ENCODE measurements at regions not wholly inside any gene's neighbourhood (a gene's known extent, or its start where the extent isn't known, plus 50 kb on each side); places are given as distances from the start of the nearest gene placed in this dataset.
"Not testable (repeated sequence)": the region's sequence is repeated elsewhere in the genome, so short reads cannot be mapped to it uniquely, and the experiment has no call there.

- H3K27me3 ChIP-seq (ENCODE audit: control insufficient read depth, insufficient read depth, low read length); H3K36me3 ChIP-seq (ENCODE audit: control insufficient read depth, low read depth, low read length); H3K27ac ChIP-seq (ENCODE audit: low read length); H3K4me3 ChIP-seq (ENCODE audit: low read length); H3K9me3 ChIP-seq (ENCODE audit: control insufficient read depth, low read depth, low read length); H3K4me1 ChIP-seq (ENCODE audit: control insufficient read depth, low read depth, low read length); H3K9ac ChIP-seq (ENCODE audit: low read length): not testable (repeated sequence)
Measured at GRCh38 chr7:6939896-6940295, 113.8 kb upstream of the CCZ1B start.

- not testable (repeated sequence) for H3K4me3 ChIP-seq (ENCODE audit: low read length); H3K27me3 ChIP-seq (ENCODE audit: control insufficient read depth, insufficient read depth, low read length); H3K27ac ChIP-seq (ENCODE audit: low read length); H3K9me3 ChIP-seq (ENCODE audit: control insufficient read depth, low read depth, low read length); H3K36me3 ChIP-seq (ENCODE audit: control insufficient read depth, low read depth, low read length); H3K9ac ChIP-seq (ENCODE audit: low read length); H3K4me1 ChIP-seq (ENCODE audit: control insufficient read depth, low read depth, low read length)
Measured at GRCh38 chr7:6946873-6947272, 120.8 kb upstream of the CCZ1B start.

DNA sequence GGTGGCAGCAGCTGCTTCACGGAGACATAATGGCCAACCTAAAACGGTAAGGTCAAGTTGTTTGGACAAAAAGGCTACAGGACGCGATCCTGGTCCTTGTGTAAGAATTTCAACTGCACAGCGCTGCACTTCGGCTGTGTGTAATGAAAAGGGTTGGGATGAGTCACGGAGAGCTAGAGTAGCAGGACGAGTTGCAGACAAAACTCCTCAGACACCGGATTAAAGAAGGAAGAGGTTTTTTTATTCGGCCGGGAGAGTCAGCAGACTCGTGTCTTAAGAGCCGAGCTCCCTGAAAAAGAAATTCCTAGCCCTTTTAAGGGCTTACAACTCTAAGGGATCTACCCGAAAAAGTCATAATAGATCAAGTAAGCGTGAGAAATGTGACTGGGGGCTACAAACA, 124.2 kb upstream of the CCZ1B start:
- H3K36me3 ChIP-seq (ENCODE audit: control insufficient read depth, low read depth, low read length); H3K9me3 ChIP-seq (ENCODE audit: control insufficient read depth, low read depth, low read length); H3K4me3 ChIP-seq (ENCODE audit: low read length); H3K27me3 ChIP-seq (ENCODE audit: control insufficient read depth, insufficient read depth, low read length); H3K9ac ChIP-seq (ENCODE audit: low read length); H3K27ac ChIP-seq (ENCODE audit: low read length); H3K4me1 ChIP-seq (ENCODE audit: control insufficient read depth, low read depth, low read length): not testable (repeated sequence)

- H3K27me3 ChIP-seq (ENCODE audit: control insufficient read depth, insufficient read depth, low read length); H3K9ac ChIP-seq (ENCODE audit: low read length); H3K36me3 ChIP-seq (ENCODE audit: control insufficient read depth, low read depth, low read length); H3K4me3 ChIP-seq (ENCODE audit: low read length); H3K9me3 ChIP-seq (ENCODE audit: control insufficient read depth, low read depth, low read length); H3K4me1 ChIP-seq (ENCODE audit: control insufficient read depth, low read depth, low read length); H3K27ac ChIP-seq (ENCODE audit: low read length): not testable (repeated sequence)
Measured at GRCh38 chr7:6951553-6951952, 125.5 kb upstream of the CCZ1B start.

- H3K4me1 ChIP-seq (ENCODE audit: control insufficient read depth, low read depth, low read length); H3K9ac ChIP-seq (ENCODE audit: low read length); H3K4me3 ChIP-seq (ENCODE audit: low read length); H3K27me3 ChIP-seq (ENCODE audit: control insufficient read depth, insufficient read depth, low read length); H3K36me3 ChIP-seq (ENCODE audit: control insufficient read depth, low read depth, low read length); H3K9me3 ChIP-seq (ENCODE audit: control insufficient read depth, low read depth, low read length); H3K27ac ChIP-seq (ENCODE audit: low read length): not testable (repeated sequence)
Measured at GRCh38 chr7:6953138-6953797, 127.2 kb upstream of the CCZ1B start.

DNA sequence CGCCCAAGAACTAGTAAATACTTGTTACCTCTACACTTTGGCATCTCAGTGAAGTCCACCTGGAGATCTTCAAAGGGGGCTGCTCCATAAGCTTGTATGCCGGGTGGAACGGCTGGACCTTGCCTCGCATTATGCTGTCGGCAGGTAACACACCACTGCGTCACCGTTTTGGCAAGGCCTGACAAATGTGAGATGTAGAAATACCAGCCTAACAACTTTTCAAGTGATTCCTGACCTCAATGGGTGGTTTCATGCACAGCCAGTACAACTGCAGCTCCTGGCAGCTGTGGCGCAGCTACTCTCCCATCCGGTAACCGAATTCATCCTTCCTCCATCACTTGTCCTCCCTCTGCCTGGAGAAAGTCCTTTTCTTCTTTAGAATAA, 127.7 kb upstream of the CCZ1B start:
- H3K27ac ChIP-seq (ENCODE audit: low read length); H3K36me3 ChIP-seq (ENCODE audit: control insufficient read depth, low read depth, low read length); H3K4me1 ChIP-seq (ENCODE audit: control insufficient read depth, low read depth, low read length); H3K27me3 ChIP-seq (ENCODE audit: control insufficient read depth, insufficient read depth, low read length); H3K9ac ChIP-seq (ENCODE audit: low read length); H3K4me3 ChIP-seq (ENCODE audit: low read length); H3K9me3 ChIP-seq (ENCODE audit: control insufficient read depth, low read depth, low read length): not testable (repeated sequence)

- not testable (repeated sequence) for H3K36me3 ChIP-seq (ENCODE audit: control insufficient read depth, low read depth, low read length); H3K9me3 ChIP-seq (ENCODE audit: control insufficient read depth, low read depth, low read length); H3K9ac ChIP-seq (ENCODE audit: low read length); H3K27ac ChIP-seq (ENCODE audit: low read length); H3K4me1 ChIP-seq (ENCODE audit: control insufficient read depth, low read depth, low read length); H3K27me3 ChIP-seq (ENCODE audit: control insufficient read depth, insufficient read depth, low read length); H3K4me3 ChIP-seq (ENCODE audit: low read length)
Measured at GRCh38 chr7:6955385-6955784, 129.3 kb upstream of the CCZ1B start.

GRCh38 chr7:6955990-6956566, 130.0 kb upstream of the CCZ1B start:
- H3K9ac ChIP-seq (ENCODE audit: low read length); H3K27ac ChIP-seq (ENCODE audit: low read length); H3K36me3 ChIP-seq (ENCODE audit: control insufficient read depth, low read depth, low read length); H3K4me3 ChIP-seq (ENCODE audit: low read length); H3K27me3 ChIP-seq (ENCODE audit: control insufficient read depth, insufficient read depth, low read length); H3K4me1 ChIP-seq (ENCODE audit: control insufficient read depth, low read depth, low read length); H3K9me3 ChIP-seq (ENCODE audit: control insufficient read depth, low read depth, low read length): not testable (repeated sequence)

GRCh38 chr7:6958371-6958770, 132.3 kb upstream of the CCZ1B start:
- not testable (repeated sequence) for H3K27ac ChIP-seq (ENCODE audit: low read length); H3K27me3 ChIP-seq (ENCODE audit: control insufficient read depth, insufficient read depth, low read length); H3K36me3 ChIP-seq (ENCODE audit: control insufficient read depth, low read depth, low read length); H3K9ac ChIP-seq (ENCODE audit: low read length); H3K4me1 ChIP-seq (ENCODE audit: control insufficient read depth, low read depth, low read length); H3K4me3 ChIP-seq (ENCODE audit: low read length); H3K9me3 ChIP-seq (ENCODE audit: control insufficient read depth, low read depth, low read length)

- H3K27ac ChIP-seq (ENCODE audit: low read length); H3K9ac ChIP-seq (ENCODE audit: low read length); H3K36me3 ChIP-seq (ENCODE audit: control insufficient read depth, low read depth, low read length); H3K4me1 ChIP-seq (ENCODE audit: control insufficient read depth, low read depth, low read length); H3K9me3 ChIP-seq (ENCODE audit: control insufficient read depth, low read depth, low read length); H3K27me3 ChIP-seq (ENCODE audit: control insufficient read depth, insufficient read depth, low read length); H3K4me3 ChIP-seq (ENCODE audit: low read length): not testable (repeated sequence)
Measured at GRCh38 chr7:6959942-6960341, 133.9 kb upstream of the CCZ1B start.

DNA sequence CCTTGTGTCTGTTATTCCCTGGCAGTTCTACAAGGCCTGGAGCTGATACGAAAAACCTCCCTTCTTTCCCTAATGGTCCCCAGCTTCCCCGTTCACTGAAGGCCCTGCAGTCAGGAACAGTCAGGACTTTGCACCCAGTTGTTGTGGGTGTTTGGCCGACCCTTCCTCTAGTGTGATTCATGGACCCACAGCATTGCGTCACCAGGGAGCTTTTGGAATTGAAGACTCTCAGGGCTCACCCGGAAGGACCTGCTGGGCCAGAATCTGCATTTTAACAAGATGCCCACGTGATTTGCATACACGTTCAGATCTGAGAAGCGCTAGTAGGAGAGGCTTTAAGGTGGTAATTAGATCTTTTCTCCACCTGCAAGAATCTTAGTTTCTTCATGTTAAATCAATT, 136.8 kb upstream of the CCZ1B start:
- H3K9ac ChIP-seq (ENCODE audit: low read length) = not testable (repeated sequence)

GRCh38 chr7:6965051-6965450, 139.0 kb upstream of the CCZ1B start:
- not testable (repeated sequence) for H3K4me3 ChIP-seq (ENCODE audit: low read length); H3K4me1 ChIP-seq (ENCODE audit: control insufficient read depth, low read depth, low read length); H3K9me3 ChIP-seq (ENCODE audit: control insufficient read depth, low read depth, low read length); H3K27me3 ChIP-seq (ENCODE audit: control insufficient read depth, insufficient read depth, low read length); H3K36me3 ChIP-seq (ENCODE audit: control insufficient read depth, low read depth, low read length); H3K27ac ChIP-seq (ENCODE audit: low read length); H3K9ac ChIP-seq (ENCODE audit: low read length)

More for the DNA sequence above, 136.8 kb upstream of the CCZ1B start:
- not testable (repeated sequence) for H3K4me3 ChIP-seq (ENCODE audit: low read length); H3K27me3 ChIP-seq (ENCODE audit: control insufficient read depth, insufficient read depth, low read length); H3K36me3 ChIP-seq (ENCODE audit: control insufficient read depth, low read depth, low read length); H3K9me3 ChIP-seq (ENCODE audit: control insufficient read depth, low read depth, low read length); H3K27ac ChIP-seq (ENCODE audit: low read length); H3K4me1 ChIP-seq (ENCODE audit: control insufficient read depth, low read depth, low read length)

All from iPS-18a (cell line).